ENCODE measurements at regions not wholly inside any gene's neighbourhood (a gene's known extent, or its start where the extent isn't known, plus 50 kb on each side); places are given as distances from the start of the nearest gene placed in this dataset.
"Not testable (repeated sequence)": the region's sequence is repeated elsewhere in the genome, so short reads cannot be mapped to it uniquely, and the experiment has no call there.

- DNase-seq (ENCODE audit: low spot score); H3K36me3 ChIP-seq (ENCODE audit: insufficient read depth); H3K27me3 ChIP-seq (ENCODE audit: insufficient read depth); H3K36me3 Mint-ChIP-seq (ENCODE audit: low read depth); ATAC-seq; H3K4me1 Mint-ChIP-seq; H3K4me3 Mint-ChIP-seq; H3K79me2 ChIP-seq (replicated peaks; ENCODE audit: insufficient read depth); H3K27ac Mint-ChIP-seq; H3K4me3 ChIP-seq; H3K4me1 ChIP-seq (ENCODE audit: insufficient read depth); H3K9me3 Mint-ChIP-seq; H3K4me2 ChIP-seq; H3K27ac ChIP-seq (ENCODE audit: low read depth); H2AFZ ChIP-seq; H3K9me2 ChIP-seq (ENCODE audit: insufficient read depth); H4K20me1 ChIP-seq (replicated peaks; ENCODE audit: insufficient read depth); H3F3A ChIP-seq (replicated peaks; ENCODE audit: low read depth); H3K27me3 Mint-ChIP-seq (ENCODE audit: insufficient read depth, low read depth, poor library complexity): not testable (repeated sequence)
Observed at GRCh38 chr13:104493502-104493901, 1427.3 kb upstream of the SLC10A2 start.

- Histone ChIP-seq H3K4me3 (no peak overlapping the region), H4K20me1 (replicated peaks; ENCODE audit: insufficient read depth) (no peaks in the 10 kb centered on the region), H3K27me3 (ENCODE audit: insufficient read depth) (no peaks in the 10 kb centered on the region), H3K4me1 (ENCODE audit: insufficient read depth) (no peaks in the 10 kb centered on the region), H2AFZ (no peak overlapping the region), H3K79me2 (replicated peaks; ENCODE audit: insufficient read depth) (no peaks in the 10 kb centered on the region), H3F3A (replicated peaks; ENCODE audit: low read depth) (no peaks in the 10 kb centered on the region), H3K27ac (ENCODE audit: low read depth) (no peak overlapping the region), H3K9me2 (ENCODE audit: insufficient read depth) (no peaks in the 10 kb centered on the region), H3K36me3 (ENCODE audit: insufficient read depth) (no peaks in the 10 kb centered on the region), H3K4me2 (no peak overlapping the region)
- no peak overlapping the region for H3K27ac Mint-ChIP-seq
- no peaks in the 10 kb centered on the region for H3K36me3 Mint-ChIP-seq (ENCODE audit: low read depth)
- ATAC-seq (no peak), DNase-seq (ENCODE audit: low spot score) (no peak)
- no peaks in the 10 kb centered on the region for H3K27me3 Mint-ChIP-seq (ENCODE audit: insufficient read depth, low read depth, poor library complexity)
- H3K4me1 Mint-ChIP-seq, result peaks cover 3% of the 10 kb centered on the region; the same call in 2 of the 3 replicates
- peaks cover 8% of the 10 kb centered on the region for H3K9me3 Mint-ChIP-seq
- no peak overlapping the region for H3K4me3 Mint-ChIP-seq
- TF ChIP-seq ZNF331 (CRISPR knock-in tag; IDR thresholded peaks at IDR 0.05; ENCODE audit: low read depth) (no peak), POLR2AphosphoS5 (IDR thresholded peaks at IDR 0.05; ENCODE audit: low read depth) (no peak), EZH2phosphoT487 (IDR thresholded peaks at IDR 0.05; ENCODE audit: unreplicated experiment) (no peak), EZH2 (IDR thresholded peaks at IDR 0.05; ENCODE audit: low read depth, unreplicated experiment) (no peak), ETS1 (IDR thresholded peaks at IDR 0.05) (no peak), CTCF (conservative IDR thresholded peaks at IDR 0.05; ENCODE audit: low read depth in 2 of 2) (no peak), STAT1 (IDR thresholded peaks at IDR 0.05; ENCODE audit: unreplicated experiment) (no peak), ZNF114 (CRISPR knock-in tag; IDR thresholded peaks at IDR 0.05) (no peak), NANOG (IDR thresholded peaks at IDR 0.05; ENCODE audit: borderline replicate concordance) (no peak), CREB1 (CRISPR knock-in tag; IDR thresholded peaks at IDR 0.05; ENCODE audit: low read depth) (no peak), JUNB (IDR thresholded peaks at IDR 0.05; ENCODE audit: unreplicated experiment) (no peak), REST (IDR thresholded peaks at IDR 0.05; ENCODE audit: unreplicated experiment) (no peak)
Observed at GRCh38 chr13:104491916-104492315, 1425.7 kb upstream of the SLC10A2 start.

Measured in GM23338 (cell line).